ENCODE measurements at regions not wholly inside any gene's neighbourhood (a gene's known extent, or its start where the extent isn't known, plus 50 kb on each side); places are given as distances from the start of the nearest gene placed in this dataset.

- no peak overlapping the region for H3K4me3 ChIP-seq
- 64 to 77% methylated on average over 8 of the region's 8 CpGs for whole genome bisulfite sequencing, 2 donors
- H3K4me1 ChIP-seq = no peaks in the 10 kb centered on the region
- ATAC-seq (no peak), DNase-seq (no peak)
- H3K9me3 ChIP-seq = peaks cover 0 to 3% (median 0%) of the 10 kb centered on the region in 3 donors
- H3K27ac ChIP-seq = no peak overlapping the region
- TF ChIP-seq, protein P1, sequence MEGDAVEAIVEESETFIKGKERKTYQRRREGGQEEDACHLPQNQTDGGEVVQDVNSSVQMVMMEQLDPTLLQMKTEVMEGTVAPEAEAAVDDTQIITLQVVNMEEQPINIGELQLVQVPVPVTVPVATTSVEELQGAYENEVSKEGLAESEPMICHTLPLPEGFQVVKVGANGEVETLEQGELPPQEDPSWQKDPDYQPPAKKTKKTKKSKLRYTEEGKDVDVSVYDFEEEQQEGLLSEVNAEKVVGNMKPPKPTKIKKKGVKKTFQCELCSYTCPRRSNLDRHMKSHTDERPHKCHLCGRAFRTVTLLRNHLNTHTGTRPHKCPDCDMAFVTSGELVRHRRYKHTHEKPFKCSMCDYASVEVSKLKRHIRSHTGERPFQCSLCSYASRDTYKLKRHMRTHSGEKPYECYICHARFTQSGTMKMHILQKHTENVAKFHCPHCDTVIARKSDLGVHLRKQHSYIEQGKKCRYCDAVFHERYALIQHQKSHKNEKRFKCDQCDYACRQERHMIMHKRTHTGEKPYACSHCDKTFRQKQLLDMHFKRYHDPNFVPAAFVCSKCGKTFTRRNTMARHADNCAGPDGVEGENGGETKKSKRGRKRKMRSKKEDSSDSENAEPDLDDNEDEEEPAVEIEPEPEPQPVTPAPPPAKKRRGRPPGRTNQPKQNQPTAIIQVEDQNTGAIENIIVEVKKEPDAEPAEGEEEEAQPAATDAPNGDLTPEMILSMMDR (IDR thresholded peaks at IDR 0.05) = no peak
- no peak for TF ChIP-seq POLR2A (IDR thresholded peaks at IDR 0.05)
- H3K36me3 ChIP-seq (replicated peaks in 1 of 2; ENCODE audit: insufficient read depth in 1 of 2, low read depth in 2 of 2) = no peaks in the 10 kb centered on the region
- intact Hi-C loops (cut with DNase I) = no loop called here
- H3K27me3 ChIP-seq = no peaks in the 10 kb centered on the region
These were observed 90.2 kb upstream of the CARD11 start for GRCh38 chr7:3133811-3134385.

- intact Hi-C loops (cut with DNase I) = no loop called here
- Histone ChIP-seq H3K4me1 (no peaks in the 10 kb centered on the region), H3K36me3 (replicated peaks in 1 of 2; ENCODE audit: insufficient read depth in 1 of 2, low read depth in 2 of 2) (no peaks in the 10 kb centered on the region), H3K9me3 (peaks cover 0 to 3% (median 0%) of the 10 kb centered on the region in 3 donors), H3K27me3 (no peaks in the 10 kb centered on the region), H3K27ac (no peak overlapping the region), H3K4me3 (no peak overlapping the region)
- ATAC-seq (no peak), DNase-seq (no peak)
- 61 to 66% methylated on average over 6 of the region's 6 CpGs for WGBS, 2 donors
- TF ChIP-seq, protein P1 (IDR thresholded peaks at IDR 0.05) = no peak
- no peak for TF ChIP-seq POLR2A (IDR thresholded peaks at IDR 0.05)
These were observed 91.1 kb upstream of the CARD11 start for GRCh38 chr7:3134745-3135144.

DNA sequence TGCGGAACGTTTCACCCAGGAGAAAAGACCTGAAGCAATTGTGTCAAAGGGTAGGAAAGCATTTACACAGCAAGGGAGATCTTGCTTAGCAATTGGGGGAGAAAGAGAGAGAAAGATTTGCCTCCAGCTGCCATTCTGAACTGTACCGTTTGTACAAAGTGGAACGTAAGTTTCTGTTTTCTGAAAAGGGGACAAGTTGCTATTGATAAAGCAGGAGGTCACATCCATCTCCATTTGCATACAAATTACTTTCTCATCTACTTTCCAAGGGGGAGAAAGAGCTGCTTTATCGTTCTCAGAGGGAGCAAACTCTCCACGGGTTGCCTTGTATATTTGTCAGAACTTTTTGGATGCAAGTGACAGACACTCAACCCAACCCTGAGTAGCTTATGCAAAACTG is 92.0 kb upstream of the CARD11 start:
- H3K9me3 ChIP-seq = peaks cover 0 to 3% (median 0%) of the 10 kb centered on the region in 3 donors
- H3K4me3 ChIP-seq = no peak overlapping the region
- intact Hi-C loops (cut with DNase I) = no loop called here
- H3K27me3 ChIP-seq = no peaks in the 10 kb centered on the region
- no peak for TF ChIP-seq POLR2A (IDR thresholded peaks at IDR 0.05)
- TF ChIP-seq, protein P1 (IDR thresholded peaks at IDR 0.05) = no peak
- H3K4me1 ChIP-seq = no peaks in the 10 kb centered on the region
- DNase-seq (no peak), ATAC-seq (no peak)
- H3K36me3 ChIP-seq (replicated peaks in 1 of 2; ENCODE audit: insufficient read depth in 1 of 2, low read depth in 2 of 2) = no peaks in the 10 kb centered on the region
- no peak overlapping the region for H3K27ac ChIP-seq
- WGBS, 2 donors = 56 to 61% methylated on average over 6 of the region's 6 CpGs

DNA sequence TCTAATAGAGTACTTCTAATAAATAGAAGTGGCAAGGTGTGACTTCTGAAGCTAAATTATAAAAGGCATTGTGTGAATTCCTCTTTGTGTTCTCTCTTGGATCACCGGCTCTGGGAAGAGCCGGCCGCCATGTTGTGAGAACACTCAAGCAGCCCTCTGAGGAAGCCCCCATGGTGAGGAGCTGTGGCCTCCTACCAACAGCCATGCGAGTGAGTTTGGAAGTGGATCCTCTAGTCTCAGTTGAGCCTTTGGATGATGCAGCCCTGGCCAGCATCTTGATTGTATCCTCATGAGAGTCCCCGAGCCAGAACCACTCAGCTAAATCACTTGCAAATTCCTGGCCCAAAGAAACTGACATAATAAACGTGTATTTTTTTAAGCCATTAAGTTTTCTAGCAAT is 94.5 kb upstream of the CARD11 start:
- intact Hi-C loops (cut with DNase I) = no loop called here
- H3K27ac ChIP-seq = no peak overlapping the region
- H3K4me3 ChIP-seq = no peak overlapping the region
- H3K27me3 ChIP-seq = no peaks in the 10 kb centered on the region
- ATAC-seq (no peak), DNase-seq (no peak)
- 92 to 96% methylated on average over 6 of the region's 6 CpGs for WGBS, 2 donors
- TF ChIP-seq, protein P1 (IDR thresholded peaks at IDR 0.05) = no peak
- no peak for TF ChIP-seq POLR2A (IDR thresholded peaks at IDR 0.05)
- no peaks in the 10 kb centered on the region for H3K36me3 ChIP-seq (replicated peaks in 1 of 2; ENCODE audit: insufficient read depth in 1 of 2, low read depth in 2 of 2)
- H3K4me1 ChIP-seq = no peaks in the 10 kb centered on the region
- peaks cover 0 to 3% (median 0%) of the 10 kb centered on the region in 3 donors for H3K9me3 ChIP-seq

DNA sequence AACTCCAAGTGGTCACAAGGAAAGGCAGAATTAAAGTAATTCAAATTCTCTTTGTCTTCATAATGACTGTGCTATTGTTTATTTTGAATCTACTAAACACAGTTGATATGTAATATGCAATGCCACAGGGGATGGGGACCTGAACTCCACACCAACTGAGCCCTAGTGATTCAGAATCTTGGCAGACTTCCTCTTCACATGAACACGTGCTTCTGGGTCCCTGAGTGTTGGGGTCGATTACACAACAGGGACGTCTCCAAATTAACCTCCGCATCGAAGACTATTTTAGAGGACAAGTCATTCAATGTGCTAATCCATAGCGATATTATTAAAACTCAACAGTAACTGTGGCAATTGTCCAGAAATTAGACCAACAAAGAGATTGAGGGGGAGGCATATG is 95.3 kb upstream of the CARD11 start:
- H3K4me1 ChIP-seq = peaks cover 4% of the 10 kb centered on the region
- 63 to 76% methylated on average over 6 of the region's 6 CpGs for WGBS, 2 donors
- H3K27ac ChIP-seq = no peak overlapping the region
- H3K9me3 ChIP-seq = peaks cover 0 to 3% (median 0%) of the 10 kb centered on the region in 3 donors
- intact Hi-C loops (cut with DNase I) = no loop called here
- H3K4me3 ChIP-seq = no peak overlapping the region
- ATAC-seq (no peak), DNase-seq (peak in 1 of 4 donors; percentile 28)
- H3K27me3 ChIP-seq = no peaks in the 10 kb centered on the region
- no peaks in the 10 kb centered on the region for H3K36me3 ChIP-seq (replicated peaks in 1 of 2; ENCODE audit: insufficient read depth in 1 of 2, low read depth in 2 of 2)
- TF ChIP-seq, protein P1 (IDR thresholded peaks at IDR 0.05) = no peak
- no peak for TF ChIP-seq POLR2A (IDR thresholded peaks at IDR 0.05)
